ENCODE measurements at regions not wholly inside any gene's neighbourhood (a gene's known extent, or its start where the extent isn't known, plus 50 kb on each side); places are given as distances from the start of the nearest gene placed in this dataset.

- Mint-ChIP-seq H3K9me3 (peaks cover 7 to 9% of the 10 kb centered on the region in 2 donors), H3K4me1 (peaks cover 25% of the 10 kb centered on the region), H3K27me3 (peaks cover 13% of the 10 kb centered on the region), H3K4me3 (no peak overlapping the region), H3K27ac (peak overlapping the region in 1 of 2 donors; percentile 40)
- DNase-seq (no peak), ATAC-seq (no peak)
Measured at GRCh38 chr20:43798291-43799149, 71.7 kb upstream of the GTSF1L start.

GRCh38 chr20:43794326-43794725 lies 67.5 kb upstream of the GTSF1L start:
- DNase-seq (no peak), ATAC-seq (no peak)
- Mint-ChIP-seq H3K4me3 (no peak overlapping the region), H3K4me1 (peaks cover 14% of the 10 kb centered on the region), H3K27ac (no peak overlapping the region), H3K27me3 (peaks cover 28% of the 10 kb centered on the region), H3K9me3 (peaks cover 14 to 15% of the 10 kb centered on the region in 2 donors)

GRCh38 chr20:43789593-43789992 lies 62.8 kb upstream of the GTSF1L start:
- Mint-ChIP-seq H3K27ac (no peak overlapping the region), H3K27me3 (peaks cover 19% of the 10 kb centered on the region), H3K9me3 (peaks cover 14 to 15% of the 10 kb centered on the region in 2 donors), H3K4me3 (no peak overlapping the region), H3K4me1 (peaks cover 14% of the 10 kb centered on the region)
- ATAC-seq (peak; percentile 43), DNase-seq (no peak)

- Mint-ChIP-seq H3K27ac (no peak overlapping the region), H3K27me3 (peaks cover 13% of the 10 kb centered on the region), H3K4me3 (no peak overlapping the region), H3K9me3 (peaks cover 13 to 14% of the 10 kb centered on the region in 2 donors), H3K4me1 (peaks cover 16% of the 10 kb centered on the region)
- DNase-seq (no peak), ATAC-seq (peak; percentile 88)
Measured at GRCh38 chr20:43787937-43788336, 61.1 kb upstream of the GTSF1L start.

GRCh38 chr20:43786885-43787284 lies 60.1 kb upstream of the GTSF1L start:
- peaks cover 26% of the 10 kb centered on the region for H3K4me1 Mint-ChIP-seq
- ATAC-seq = no peak
- peaks cover 3 to 7% of the 10 kb centered on the region in 2 donors for H3K9me3 Mint-ChIP-seq
- DNase-seq = no peak
- H3K27ac Mint-ChIP-seq = peak overlapping the region in 1 of 2 donors; percentile 3
- H3K4me3 Mint-ChIP-seq = no peak overlapping the region
- H3K27me3 Mint-ChIP-seq = peaks cover 2% of the 10 kb centered on the region

- H3K27ac Mint-ChIP-seq = peak overlapping the region in 1 of 2 donors; percentile 54
- ATAC-seq = no peak
Measured at GRCh38 chr20:43781215-43781614, 54.4 kb upstream of the GTSF1L start.

GRCh38 chr20:43778375-43778774 lies 51.6 kb upstream of the GTSF1L start:
- Mint-ChIP-seq H3K4me1 (peaks cover 21% of the 10 kb centered on the region), H3K9me3 (peaks cover 19 to 40% of the 10 kb centered on the region in 2 donors), H3K27me3 (peaks cover 29% of the 10 kb centered on the region), H3K4me3 (no peak overlapping the region), H3K27ac (no peak overlapping the region)
- DNase-seq = no peak
- no peak for ATAC-seq

More at GRCh38 chr20:43781215-43781614, 54.4 kb upstream of the GTSF1L start:
- H3K9me3 Mint-ChIP-seq = peaks cover 19 to 40% of the 10 kb centered on the region in 2 donors
- peaks cover 21% of the 10 kb centered on the region for H3K4me1 Mint-ChIP-seq
- no peak overlapping the region for H3K4me3 Mint-ChIP-seq
- DNase-seq = no peak
- peaks cover 8% of the 10 kb centered on the region for H3K27me3 Mint-ChIP-seq

DNA sequence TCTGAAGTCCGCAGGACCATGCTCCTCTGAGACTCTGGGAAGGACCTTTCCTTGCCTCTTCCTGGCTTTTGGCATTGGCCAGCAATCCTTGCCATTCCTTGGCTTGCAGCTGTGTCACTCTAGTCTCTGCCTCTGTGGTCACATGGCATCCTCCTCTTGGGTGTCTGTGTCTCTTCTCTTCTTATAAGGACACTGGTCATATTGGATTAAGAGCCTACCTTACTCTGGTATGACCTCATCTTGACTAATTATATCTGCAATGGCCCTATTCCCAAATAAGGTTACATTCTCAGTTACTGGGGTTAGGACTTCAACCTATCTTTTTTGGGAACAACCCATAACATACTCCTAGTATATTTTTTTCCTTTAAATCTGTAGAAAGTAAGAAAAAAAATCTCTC lies 49.9 kb upstream of the GTSF1L start:
- peaks cover 19 to 35% of the 10 kb centered on the region in 2 donors for H3K9me3 Mint-ChIP-seq
- no peak overlapping the region for H3K4me3 Mint-ChIP-seq
- H3K27me3 Mint-ChIP-seq = peaks cover 46% of the 10 kb centered on the region
- no peak for DNase-seq
- ATAC-seq = no peak
- H3K4me1 Mint-ChIP-seq = peaks cover 13% of the 10 kb centered on the region
- peak overlapping the region in 1 of 2 donors; percentile 77 for H3K27ac Mint-ChIP-seq

All from stimulated activated naive CD8-positive, alpha-beta T cell treated with anti-CD3 and anti-CD28 coated beads, Interleukin-15, amount 100 ng/mL, for 72 hours (primary cell).